ENCODE measurements at regions not wholly inside any gene's neighbourhood (a gene's known extent, or its start where the extent isn't known, plus 50 kb on each side); places are given as distances from the start of the nearest gene placed in this dataset.
"Not testable (repeated sequence)": the region's sequence is repeated elsewhere in the genome, so short reads cannot be mapped to it uniquely, and the experiment has no call there.

- H3K4me3 ChIP-seq (replicated peaks; ENCODE audit: low read depth, low read length): no peak overlapping the region
- TF ChIP-seq CTCF (IDR thresholded peaks at IDR 0.05; ENCODE audit: low read depth, low read length, missing control alignments): no peak
- no peak for DNase-seq (ENCODE audit: extremely low read depth, low read depth)
Measured at GRCh38 chr2:185674232-185674631, 64.4 kb upstream of the FSIP2 start.

GRCh38 chr2:185676316-185676715 is 62.3 kb upstream of the FSIP2 start:
- TF ChIP-seq CTCF (IDR thresholded peaks at IDR 0.05; ENCODE audit: low read depth, low read length, missing control alignments): no peak
- no peak overlapping the region for H3K4me3 ChIP-seq (replicated peaks; ENCODE audit: low read depth, low read length)
- no peak for DNase-seq (ENCODE audit: extremely low read depth, low read depth)

- not testable (repeated sequence) for H3K4me3 ChIP-seq (replicated peaks; ENCODE audit: low read depth, low read length); DNase-seq (ENCODE audit: extremely low read depth, low read depth)
Measured at GRCh38 chr2:185687001-185687400, 51.6 kb upstream of the FSIP2 start.

GRCh38 chr2:185687967-185688366 is 50.6 kb upstream of the FSIP2 start:
- no peak for DNase-seq (ENCODE audit: extremely low read depth, low read depth)
- H3K4me3 ChIP-seq (replicated peaks; ENCODE audit: low read depth, low read length): no peak overlapping the region
- TF ChIP-seq CTCF (IDR thresholded peaks at IDR 0.05; ENCODE audit: low read depth, low read length, missing control alignments): no peak

Data from HFF-Myc (cell line).